Smooth muscle cell (in vitro differentiated cells): ENCODE measurements at regions not wholly inside any gene's neighbourhood (a gene's known extent, or its start where the extent isn't known, plus 50 kb on each side); places are given as distances from the start of the nearest gene placed in this dataset.
"Not testable (repeated sequence)": the region's sequence is repeated elsewhere in the genome, so short reads cannot be mapped to it uniquely, and the experiment has no call there.

Experiments used
- DNase-seq: peaks from one replicate; lab custom pipeline; 2025; ENCODE audit not compliant: unreplicated experiment; lab: John Stamatoyannopoulos, UW
- H2AFZ ChIP-seq: fragments of 200-600 bp; sonication (generic); 2 replicates; pipeline ENCODE4 v1.6.0; 2016; ENCODE audit warnings: antibody characterized with exemption, low read depth, mild to moderate bottlenecking
- H3F3A ChIP-seq: fragments of 200-600 bp; sonication (generic); 2 replicates; pipeline ENCODE4 v1.6.0; 2017; ENCODE audit warnings: antibody characterized with exemption, low read depth
- H3K27ac ChIP-seq: fragments of 200-600 bp; sonication (generic); 2 replicates; pipeline ENCODE4 v1.5.1; 2016; ENCODE audit warnings: low read depth, mild to moderate bottlenecking
- H3K27me3 ChIP-seq: fragments of 200-600 bp; sonication (generic); 2 replicates; pipeline ENCODE4 v1.6.1; 2016; ENCODE audit warnings: low read depth, mild to moderate bottlenecking
- H3K36me3 ChIP-seq: fragments of 200-600 bp; sonication (generic); 2 replicates; pipeline ENCODE4 v1.5.1; 2016; ENCODE audit warnings: low read depth
- H3K4me1 ChIP-seq: fragments of 200-600 bp; sonication (generic); 2 replicates; pipeline ENCODE4 v1.5.1; 2016; ENCODE audit warnings: low read depth
- H3K4me2 ChIP-seq: fragments of 200-600 bp; sonication (generic); 2 replicates; pipeline ENCODE4 v1.6.0; 2016; ENCODE audit warnings: mild to moderate bottlenecking
- H3K4me3 ChIP-seq: fragments of 200-600 bp; sonication (generic); 2 replicates; pipeline ENCODE4 v1.5.1; 2016; ENCODE audit warnings: mild to moderate bottlenecking
- H3K79me2 ChIP-seq: fragments of 200-600 bp; sonication (generic); 2 replicates; pipeline ENCODE4 v1.6.0; 2016; ENCODE audit warnings: low read depth, mild to moderate bottlenecking
- H3K9ac ChIP-seq: fragments of 200-600 bp; sonication (generic); 2 replicates; pipeline ENCODE4 v1.6.0; 2016; ENCODE audit warnings: low read depth
- H3K9me3 ChIP-seq: fragments of 200-600 bp; sonication (generic); replicated peaks from 2 replicates; pipeline ENCODE4 v1.5.1; 2016; ENCODE audit warnings: low read depth
- H4K20me1 ChIP-seq: fragments of 200-600 bp; sonication (generic); 2 replicates; pipeline ENCODE4 v1.6.0; 2016; ENCODE audit warnings: low read depth
- CTCF ChIP-seq: fragments of 200-600 bp; sonication (generic); IDR thresholded peaks from 2 replicates; pipeline ENCODE4 v1.5.1; 2017; ENCODE audit warnings: borderline replicate concordance, mild to moderate bottlenecking, antibody characterized with exemption; ENCODE audit not compliant: insufficient read depth, poor library complexity, severe bottlenecking
- WGBS: methylation state at CpG from one replicate; pipeline ENCODE4 v1.1.7; 2016; ENCODE audit warnings: low lambda C conversion rate; 5-methylcytosine and 5-hydroxymethylcytosine counted together

GRCh38 chr12:59298296-59298695 is 297.5 kb upstream of the SLC16A7 start:
- Histone ChIP-seq H3K9me3 (no peaks in the 10 kb centered on the region), H3K27ac (no peak overlapping the region), H3K4me1 (no peaks in the 10 kb centered on the region), H4K20me1 (no peaks in the 10 kb centered on the region), H3K27me3 (no peaks in the 10 kb centered on the region), H2AFZ (no peak overlapping the region), H3K36me3 (no peaks in the 10 kb centered on the region), H3K4me2 (no peak overlapping the region), H3K4me3 (no peak overlapping the region), H3K79me2 (no peaks in the 10 kb centered on the region), H3K9ac (no peak overlapping the region), H3F3A (no peaks in the 10 kb centered on the region)
- no peak for DNase-seq
- TF ChIP-seq CTCF: no peak
- 92% methylated on average over 4 of the region's 4 CpGs for WGBS

- Histone ChIP-seq H3K9me3 (no peaks in the 10 kb centered on the region), H4K20me1 (no peaks in the 10 kb centered on the region), H3K4me3 (no peak overlapping the region), H3K4me1 (no peaks in the 10 kb centered on the region), H3K27ac (no peak overlapping the region), H3K36me3 (no peaks in the 10 kb centered on the region), H3K9ac (no peak overlapping the region), H3F3A (no peaks in the 10 kb centered on the region), H3K4me2 (no peak overlapping the region), H3K27me3 (no peaks in the 10 kb centered on the region), H2AFZ (no peak overlapping the region), H3K79me2 (no peaks in the 10 kb centered on the region)
- 85% methylated on average over 5 of the region's 5 CpGs for WGBS
- DNase-seq: no peak
- TF ChIP-seq CTCF: no peak
These were observed 301.6 kb upstream of the SLC16A7 start for GRCh38 chr12:59294221-59294620.

GRCh38 chr12:59282999-59283398 is 312.8 kb upstream of the SLC16A7 start:
- Histone ChIP-seq H3K79me2 (no peaks in the 10 kb centered on the region), H3K27ac (no peak overlapping the region), H3K9ac (no peak overlapping the region), H4K20me1 (no peaks in the 10 kb centered on the region), H3K4me3 (no peak overlapping the region), H3K4me1 (no peaks in the 10 kb centered on the region), H3K27me3 (no peaks in the 10 kb centered on the region), H3K4me2 (no peak overlapping the region), H3F3A (no peaks in the 10 kb centered on the region), H2AFZ (no peak overlapping the region), H3K36me3 (no peaks in the 10 kb centered on the region), H3K9me3 (no peaks in the 10 kb centered on the region)
- TF ChIP-seq CTCF: no peak
- no peak for DNase-seq
- 84% methylated on average over 2 of the region's 2 CpGs for WGBS

GRCh38 chr12:59273561-59273960 is 322.3 kb upstream of the SLC16A7 start:
- H3F3A ChIP-seq, H3K9me3 ChIP-seq, H3K4me3 ChIP-seq, H3K4me2 ChIP-seq, H3K36me3 ChIP-seq, H3K4me1 ChIP-seq, H3K27ac ChIP-seq, H3K79me2 ChIP-seq, H3K9ac ChIP-seq, H4K20me1 ChIP-seq, H2AFZ ChIP-seq, H3K27me3 ChIP-seq, DNase-seq: not testable (repeated sequence)
- 92% methylated on average over 1 of the region's 1 CpG for WGBS
